ENCODE measurements at regions not wholly inside any gene's neighbourhood (a gene's known extent, or its start where the extent isn't known, plus 50 kb on each side); places are given as distances from the start of the nearest gene placed in this dataset.
"Not testable (repeated sequence)": the region's sequence is repeated elsewhere in the genome, so short reads cannot be mapped to it uniquely, and the experiment has no call there.

GRCh38 chr10:118874171-118874570, 119.4 kb upstream of the CACUL1 start:
- no peak for TF ChIP-seq CTCF (IDR thresholded peaks at IDR 0.05)
- no peak overlapping the region for H3K27ac ChIP-seq
- no peak for DNase-seq (ENCODE audit: low spot score)
- H3K4me3 ChIP-seq: no peak overlapping the region

- Histone ChIP-seq H3K27ac (no peak overlapping the region), H3K4me3 (no peak overlapping the region)
- no peak for TF ChIP-seq CTCF (IDR thresholded peaks at IDR 0.05)
- DNase-seq (ENCODE audit: low spot score): no peak
Observed at GRCh38 chr10:118875087-118875486, 120.3 kb upstream of the CACUL1 start.

- no peak overlapping the region for H3K27ac ChIP-seq
- TF ChIP-seq CTCF (IDR thresholded peaks at IDR 0.05): no peak
- no peak overlapping the region for H3K4me3 ChIP-seq
- no peak for DNase-seq (ENCODE audit: low spot score)
Observed at GRCh38 chr10:118882741-118883140, 128.0 kb upstream of the CACUL1 start.

- TF ChIP-seq CTCF (IDR thresholded peaks at IDR 0.05): no peak
- DNase-seq (ENCODE audit: low spot score): no peak
- no peak overlapping the region for H3K27ac ChIP-seq
- H3K4me3 ChIP-seq: no peak overlapping the region
Observed at GRCh38 chr10:118892255-118892654, 137.3 kb upstream of the NANOS1 start.

- not testable (repeated sequence) for H3K27ac ChIP-seq; H3K4me3 ChIP-seq; DNase-seq (ENCODE audit: low spot score)
Observed at GRCh38 chr10:118894891-118895290, 134.6 kb upstream of the NANOS1 start.

- H3K27ac ChIP-seq: no peak overlapping the region
Observed at GRCh38 chr10:118900617-118901016, 128.9 kb upstream of the NANOS1 start.

GRCh38 chr10:118901380-118901779, 128.1 kb upstream of the NANOS1 start:
- DNase-seq (ENCODE audit: low spot score): no peak
- no peak overlapping the region for H3K4me3 ChIP-seq
- no peak for TF ChIP-seq CTCF (IDR thresholded peaks at IDR 0.05)
- no peak overlapping the region for H3K27ac ChIP-seq

More at GRCh38 chr10:118900617-118901016, 128.9 kb upstream of the NANOS1 start:
- H3K4me3 ChIP-seq: no peak overlapping the region
- TF ChIP-seq CTCF (IDR thresholded peaks at IDR 0.05): no peak
- DNase-seq (ENCODE audit: low spot score): no peak

GRCh38 chr10:118901906-118902305, 127.6 kb upstream of the NANOS1 start:
- TF ChIP-seq CTCF (IDR thresholded peaks at IDR 0.05): no peak
- DNase-seq (ENCODE audit: low spot score): no peak
- no peak overlapping the region for H3K4me3 ChIP-seq

GRCh38 chr10:118902656-118903055, 126.9 kb upstream of the NANOS1 start:
- not testable (repeated sequence) for DNase-seq (ENCODE audit: low spot score); H3K27ac ChIP-seq

More at GRCh38 chr10:118901906-118902305, 127.6 kb upstream of the NANOS1 start:
- no peak overlapping the region for H3K27ac ChIP-seq

More at GRCh38 chr10:118902656-118903055, 126.9 kb upstream of the NANOS1 start:
- H3K4me3 ChIP-seq: not testable (repeated sequence)
